ENCODE measurements at regions not wholly inside any gene's neighbourhood (a gene's known extent, or its start where the extent isn't known, plus 50 kb on each side); places are given as distances from the start of the nearest gene placed in this dataset.

GRCh38 chr5:87020099-87020934 lies 247.4 kb upstream of the RASA1 start:
- TF ChIP-seq CTCF (conservative IDR thresholded peaks at IDR 0.05; ENCODE audit: low read length) (no peak), EZH2phosphoT487 (IDR thresholded peaks at IDR 0.05; ENCODE audit: borderline replicate concordance, low read depth, low read length) (no peak)

All from OCI-LY7 (cell line).